Activated T-cell treated with anti-CD3 and anti-CD28 coated beads for 48 hours (primary cell): ENCODE measurements at regions not wholly inside any gene's neighbourhood (a gene's known extent, or its start where the extent isn't known, plus 50 kb on each side); places are given as distances from the start of the nearest gene placed in this dataset.
"Not testable (repeated sequence)": the region's sequence is repeated elsewhere in the genome, so short reads cannot be mapped to it uniquely, and the experiment has no call there.

ENCODE experiments used
- DNase-seq: peaks from one replicate; pipeline ENCODE4 v3.0.0-alpha.2; 2020; ENCODE audit warnings: low read depth

DNA sequence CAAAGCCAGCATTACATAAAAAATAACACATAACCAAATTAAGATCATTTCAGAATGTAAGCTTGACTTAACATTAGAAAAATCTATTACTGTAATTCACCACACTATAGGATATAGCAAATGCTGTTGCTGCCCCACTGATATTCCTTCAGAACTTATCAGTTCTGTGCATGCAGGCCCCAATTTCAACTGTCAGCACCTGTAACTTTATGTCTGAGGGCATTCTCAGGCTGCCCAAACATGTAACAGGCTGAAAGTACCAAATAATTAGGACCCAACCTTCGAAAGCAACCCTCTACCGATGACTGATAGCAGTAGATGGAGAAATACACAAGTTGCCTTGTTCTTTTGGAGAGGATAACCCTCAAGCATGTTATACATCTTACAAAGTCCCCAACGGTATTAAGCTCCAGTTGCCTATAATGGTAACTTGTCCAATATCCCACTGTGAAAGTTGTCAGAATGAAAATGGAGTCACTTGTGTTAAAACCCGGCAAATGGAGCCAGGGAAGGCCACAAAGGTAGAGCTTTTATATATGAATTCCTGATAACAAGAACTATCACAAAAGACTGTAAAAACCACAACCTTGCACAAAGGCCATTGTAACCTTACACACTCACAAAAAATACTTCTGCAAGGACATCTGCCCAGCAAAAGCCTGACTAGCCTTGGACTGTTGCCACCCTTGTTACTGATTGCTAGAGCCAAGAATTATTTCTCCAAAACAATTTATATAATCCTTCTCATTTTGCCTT, 66.9 kb upstream of the ZNF746 start:
- no peak for DNase-seq

DNA sequence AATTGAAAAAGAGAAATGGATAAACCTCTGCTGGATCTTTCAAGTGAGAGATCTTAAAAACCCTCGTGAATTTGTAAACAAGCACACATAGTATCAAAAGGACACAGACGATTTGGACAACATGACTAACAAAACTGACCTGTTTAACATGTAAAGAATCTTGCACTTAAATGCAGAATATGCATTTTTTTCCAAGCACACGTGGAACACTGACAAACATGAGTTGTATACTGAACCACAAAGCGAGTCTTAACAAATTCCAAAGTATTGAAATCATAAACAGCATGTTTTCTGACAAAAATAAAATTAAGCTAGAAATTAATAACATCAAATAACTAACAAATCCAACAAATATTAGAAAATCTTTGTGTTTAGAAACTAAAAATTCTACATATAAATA, 65.0 kb upstream of the ZNF746 start:
- no peak for DNase-seq

DNA sequence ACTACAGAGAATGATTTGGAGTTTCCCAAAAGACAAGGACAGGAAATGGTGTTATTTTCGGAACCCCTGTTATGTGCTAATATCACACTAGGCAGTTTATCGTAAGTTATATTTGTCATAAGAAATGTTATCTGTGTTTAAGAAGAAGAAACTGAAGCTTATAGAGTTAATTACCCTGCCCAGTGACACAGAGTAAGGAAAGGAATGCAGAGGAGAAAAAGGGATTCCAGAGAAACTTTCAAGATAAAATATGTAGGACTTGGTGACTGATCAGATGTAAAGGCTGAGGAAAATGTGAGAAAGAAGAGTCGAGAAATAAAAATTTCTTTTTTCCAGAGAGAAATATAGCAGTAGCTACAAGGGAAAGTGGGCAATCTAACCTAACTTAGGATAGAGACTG, 63.5 kb upstream of the ZNF746 start:
- no peak for DNase-seq

DNA sequence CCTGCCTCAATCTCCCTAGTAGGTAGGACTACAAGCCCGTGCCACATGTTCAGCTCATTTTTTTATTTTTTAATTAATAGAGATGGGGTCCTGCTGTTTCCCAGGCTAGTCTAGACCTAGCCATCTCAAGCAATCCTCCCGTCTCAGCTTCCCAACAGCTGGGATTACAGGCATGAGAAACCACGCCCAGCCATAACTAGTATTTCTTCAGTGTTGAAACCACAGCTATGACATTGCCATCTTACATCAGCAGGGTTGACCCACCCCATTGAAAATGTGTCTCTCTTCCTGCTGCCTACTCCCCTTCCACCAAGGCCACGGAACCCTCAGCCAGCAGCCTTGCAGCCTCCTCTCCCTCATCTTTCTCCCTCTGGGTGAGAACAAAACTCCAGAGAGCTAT, 62.1 kb upstream of the ZNF746 start:
- no peak for DNase-seq

DNA sequence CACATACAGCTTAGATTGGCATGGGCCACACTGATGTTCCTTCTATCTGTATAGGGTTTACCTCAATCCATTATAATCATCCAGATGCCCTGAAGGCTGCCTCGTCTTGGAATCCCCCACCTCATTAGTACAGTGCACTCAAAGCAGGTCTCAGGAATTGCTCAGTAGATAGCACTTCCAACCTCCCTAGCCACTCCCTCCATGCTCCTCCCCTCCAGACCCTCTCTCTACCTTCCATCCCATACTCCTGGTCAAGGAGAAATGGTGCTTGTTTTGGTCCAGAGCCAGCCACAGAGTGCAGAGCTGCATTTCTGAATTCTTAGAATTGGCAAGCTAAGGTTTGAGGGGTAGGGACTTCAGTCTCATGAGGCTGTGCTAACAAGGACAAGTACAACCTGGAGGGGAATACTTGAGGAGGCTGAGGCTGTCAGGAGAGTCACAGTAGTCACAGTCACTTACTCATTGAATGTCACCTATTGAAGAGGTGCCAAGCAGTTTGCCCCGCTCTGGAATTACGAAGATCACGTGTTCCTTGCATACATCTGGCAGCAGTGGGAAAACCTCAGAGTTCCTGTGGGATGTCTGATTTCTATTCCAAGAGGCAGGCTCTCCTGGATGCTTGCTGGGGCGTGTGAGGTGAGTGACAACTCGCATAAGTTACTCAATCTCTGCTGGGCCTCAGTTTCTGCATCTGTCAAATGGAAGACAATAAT, 60.7 kb upstream of the ZNF746 start:
- DNase-seq = no peak

DNA sequence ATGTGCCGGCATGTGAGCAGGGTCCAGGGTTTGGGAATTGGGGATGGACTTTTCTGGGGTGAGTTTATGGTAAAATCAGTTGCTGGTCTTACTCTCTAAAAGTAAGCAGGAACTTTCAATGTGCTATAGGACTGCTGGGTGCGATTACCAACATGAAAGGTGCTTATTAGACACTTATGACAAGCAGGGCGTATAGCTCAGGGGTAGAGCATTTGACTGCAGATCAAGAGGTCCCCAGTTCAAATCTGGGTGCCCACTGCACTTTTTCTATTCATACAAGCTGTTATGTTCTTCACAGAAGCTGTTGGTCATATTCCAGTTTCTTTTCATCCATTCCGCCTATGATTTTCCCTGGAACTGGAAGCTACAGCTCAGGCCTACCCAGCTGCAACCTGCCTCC, 58.9 kb upstream of the ZNF746 start:
- DNase-seq = not testable (repeated sequence)

DNA sequence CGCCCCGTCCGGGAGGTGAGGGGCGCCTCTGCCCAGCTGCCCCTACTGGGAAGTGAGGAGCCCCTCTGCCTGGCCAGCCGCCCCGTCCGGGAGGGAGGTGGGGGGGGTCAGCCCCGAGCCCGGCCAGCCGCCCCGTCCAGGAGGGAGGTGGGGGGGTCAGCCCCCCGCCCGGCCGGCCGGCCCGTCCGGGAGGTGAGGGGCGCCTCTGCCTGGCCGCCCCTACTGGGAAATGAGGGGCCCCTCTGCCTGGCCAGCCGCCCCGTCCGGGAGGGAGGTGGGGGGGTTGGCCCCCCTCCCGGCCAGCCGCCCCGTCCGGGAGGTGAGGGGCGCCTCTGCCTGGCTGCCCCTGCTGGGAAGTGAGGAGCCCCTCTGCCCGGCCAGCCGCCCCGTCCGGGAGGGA, 57.2 kb upstream of the ZNF746 start:
- not testable (repeated sequence) for DNase-seq

DNA sequence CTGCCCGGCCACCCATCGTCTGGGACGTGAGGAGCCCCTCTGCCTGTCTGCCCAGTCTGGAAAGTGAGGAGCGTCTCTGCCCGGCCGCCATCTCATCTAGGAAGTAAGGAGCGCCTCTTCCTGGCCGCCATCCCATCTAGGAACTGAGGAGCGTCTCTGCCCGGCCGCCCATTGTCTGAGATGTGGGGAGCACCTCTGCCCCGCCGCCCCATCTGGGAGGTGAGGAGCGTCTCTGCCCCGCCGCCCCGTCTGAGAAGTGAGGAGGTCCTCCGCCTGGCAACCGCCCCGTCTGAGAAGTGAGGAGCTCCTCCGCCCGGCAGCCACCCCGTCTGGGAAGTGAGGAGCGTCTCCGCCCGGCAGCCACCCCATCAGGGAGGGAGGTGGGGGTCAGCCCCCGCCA, 56.4 kb upstream of the ZNF746 start:
- DNase-seq = not testable (repeated sequence)

DNA sequence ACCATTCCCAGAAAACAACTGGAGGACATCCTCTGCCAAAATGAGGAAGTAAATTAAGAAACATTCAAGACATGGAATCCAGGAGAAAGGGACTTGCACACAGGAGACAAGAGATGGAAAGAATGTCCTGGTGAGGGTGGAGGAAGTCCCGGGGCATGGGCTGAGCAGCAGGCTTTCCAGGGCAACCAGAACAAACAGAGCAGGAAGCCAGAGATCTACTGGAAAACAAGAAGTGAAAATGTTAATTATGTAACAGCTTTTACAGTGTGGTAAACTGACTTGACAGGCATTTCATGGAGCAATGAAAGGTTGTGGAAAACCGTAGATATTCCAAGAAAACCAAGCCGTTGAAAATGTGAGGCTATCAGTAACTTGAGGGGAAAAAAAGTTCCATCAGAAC, 55.2 kb upstream of the ZNF746 start:
- no peak for DNase-seq
